SU-DHL-6 (cell line): ENCODE measurements at regions not wholly inside any gene's neighbourhood (a gene's known extent, or its start where the extent isn't known, plus 50 kb on each side); places are given as distances from the start of the nearest gene placed in this dataset.

Source experiments
- EZH2phosphoT487 ChIP-seq: fragments of 200-600 bp; sonication (generic), shearing (Covaris generic); conservative IDR thresholded peaks from 2 replicates; pipeline ENCODE4 v1.6.1; 2018; ENCODE audit warnings: mild to moderate bottlenecking, antibody characterized with exemption, low read length, moderate library complexity, mixed read lengths
- TF ChIP-seq, protein P1 (sequence below): fragments of 200-600 bp; sonication (generic); IDR thresholded peaks from one replicate; pipeline ENCODE4 v1.5.1; 2017; ENCODE audit warnings: antibody characterized with exemption, mild to moderate bottlenecking, low read length, moderate library complexity; ENCODE audit not compliant: insufficient read depth, poor library complexity, severe bottlenecking

DNA sequence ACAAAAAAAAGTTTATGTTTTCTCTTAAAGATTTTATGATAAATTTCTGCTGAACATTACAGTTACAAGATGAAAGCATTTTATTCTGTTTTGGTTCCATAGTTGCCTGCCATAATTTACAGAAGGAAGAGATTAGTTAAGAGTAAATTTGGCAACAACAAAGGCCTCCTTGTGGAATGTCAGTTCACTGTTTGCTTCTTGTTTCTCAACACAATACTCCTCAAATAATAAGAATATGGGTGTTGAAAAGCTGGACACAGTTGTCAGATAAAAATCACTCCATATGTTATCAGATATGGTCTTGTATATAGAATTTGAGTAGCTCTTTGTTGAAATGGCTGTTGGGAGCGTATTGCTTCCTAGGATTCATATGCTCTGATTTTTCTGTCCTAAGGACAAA is 359.5 kb downstream of the CPS1 start:
- TF ChIP-seq, protein P1, sequence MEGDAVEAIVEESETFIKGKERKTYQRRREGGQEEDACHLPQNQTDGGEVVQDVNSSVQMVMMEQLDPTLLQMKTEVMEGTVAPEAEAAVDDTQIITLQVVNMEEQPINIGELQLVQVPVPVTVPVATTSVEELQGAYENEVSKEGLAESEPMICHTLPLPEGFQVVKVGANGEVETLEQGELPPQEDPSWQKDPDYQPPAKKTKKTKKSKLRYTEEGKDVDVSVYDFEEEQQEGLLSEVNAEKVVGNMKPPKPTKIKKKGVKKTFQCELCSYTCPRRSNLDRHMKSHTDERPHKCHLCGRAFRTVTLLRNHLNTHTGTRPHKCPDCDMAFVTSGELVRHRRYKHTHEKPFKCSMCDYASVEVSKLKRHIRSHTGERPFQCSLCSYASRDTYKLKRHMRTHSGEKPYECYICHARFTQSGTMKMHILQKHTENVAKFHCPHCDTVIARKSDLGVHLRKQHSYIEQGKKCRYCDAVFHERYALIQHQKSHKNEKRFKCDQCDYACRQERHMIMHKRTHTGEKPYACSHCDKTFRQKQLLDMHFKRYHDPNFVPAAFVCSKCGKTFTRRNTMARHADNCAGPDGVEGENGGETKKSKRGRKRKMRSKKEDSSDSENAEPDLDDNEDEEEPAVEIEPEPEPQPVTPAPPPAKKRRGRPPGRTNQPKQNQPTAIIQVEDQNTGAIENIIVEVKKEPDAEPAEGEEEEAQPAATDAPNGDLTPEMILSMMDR = no peak
- TF ChIP-seq EZH2phosphoT487 = no peak
